Osteoblast (primary cell): ENCODE measurements at regions not wholly inside any gene's neighbourhood (a gene's known extent, or its start where the extent isn't known, plus 50 kb on each side); places are given as distances from the start of the nearest gene placed in this dataset.
A peak's percentile ranks its signal among the peaks of the same experiment; 100 is the strongest.
"Not testable (repeated sequence)": the region's sequence is repeated elsewhere in the genome, so short reads cannot be mapped to it uniquely, and the experiment has no call there.

Experiments
- DNase-seq: peaks from one replicate; pipeline ENCODE4 v3.0.0; 2011; ENCODE audit warnings: low spot score, mixed read lengths; ENCODE audit not compliant: insufficient read length; ENCODE audit errors: missing footprints
- H2AFZ ChIP-seq: 2 replicates; pipeline ENCODE4 v1.6.0; 2011; ENCODE audit warnings: mild to moderate bottlenecking, low read length
- H3K27ac ChIP-seq: 2 replicates; pipeline ENCODE4 v1.5.1; 2011; ENCODE audit warnings: mild to moderate bottlenecking, low read depth, low read length, moderate library complexity
- H3K27me3 ChIP-seq: 2 replicates; pipeline ENCODE4 v1.6.0; 2012; ENCODE audit warnings: mild to moderate bottlenecking, control low read depth, inconsistent platforms, low read length, moderate library complexity; ENCODE audit not compliant: insufficient read depth
- H3K36me3 ChIP-seq: 2 replicates; pipeline ENCODE4 v1.5.1; 2011; ENCODE audit warnings: mild to moderate bottlenecking, low read length, control low read depth, moderate library complexity; ENCODE audit not compliant: insufficient read depth
- H3K4me1 ChIP-seq: 2 replicates; pipeline ENCODE4 v1.5.1; 2011; ENCODE audit warnings: mild to moderate bottlenecking, low read length, control low read depth, moderate library complexity; ENCODE audit not compliant: insufficient read depth
- H3K4me2 ChIP-seq: 2 replicates; pipeline ENCODE4 v1.6.0; 2011; ENCODE audit warnings: mild to moderate bottlenecking, low read length; ENCODE audit not compliant: insufficient read depth
- H3K4me3 ChIP-seq: fragments of 200-600 bp; sonication (generic); 3 replicates; pipeline ENCODE4 v1.5.1; 2012; ENCODE audit warnings: mild to moderate bottlenecking, low read length, inconsistent platforms; ENCODE audit not compliant: insufficient read depth
- H3K79me2 ChIP-seq: 2 replicates; pipeline ENCODE4 v1.6.0; 2012; ENCODE audit warnings: mild to moderate bottlenecking, low read length, control low read depth, inconsistent platforms; ENCODE audit not compliant: insufficient read depth
- H3K9me3 ChIP-seq: 2 replicates; pipeline ENCODE4 v1.5.1; 2011; ENCODE audit warnings: low read depth, low read length, control low read depth
- H4K20me1 ChIP-seq: 2 replicates; pipeline ENCODE4 v1.6.0; 2012; ENCODE audit warnings: mild to moderate bottlenecking, low read length, control low read depth; ENCODE audit not compliant: insufficient read depth
- TF ChIP-seq, protein P1 (sequence below): IDR thresholded peaks from 2 replicates; pipeline ENCODE4 v1.5.1; 2011; ENCODE audit warnings: mild to moderate bottlenecking, low read depth, low read length, moderate library complexity; ENCODE audit errors: extremely low read depth

DNA sequence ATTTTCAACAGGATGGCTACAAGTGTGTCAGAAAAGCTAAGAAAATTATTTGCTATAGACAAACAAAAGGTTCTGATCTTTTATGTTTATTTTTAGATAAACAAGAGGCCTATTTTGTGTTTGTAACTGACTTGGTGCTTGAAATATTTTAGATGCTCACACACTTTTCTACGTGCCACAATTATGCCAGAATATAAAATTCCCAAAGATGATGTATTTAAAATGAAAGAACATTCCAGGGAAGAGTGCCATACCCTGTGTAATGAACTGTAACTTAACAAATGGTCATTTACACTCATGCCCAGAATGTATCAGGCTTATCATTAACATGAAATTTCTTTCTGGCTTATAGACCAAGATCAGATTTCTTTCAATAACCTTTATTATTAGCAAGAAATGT lies 144.9 kb upstream of the MTPN start:
- H3K4me1 ChIP-seq: no peaks in the 10 kb centered on the region
- no peak overlapping the region for H3K27ac ChIP-seq
- TF ChIP-seq, protein P1, sequence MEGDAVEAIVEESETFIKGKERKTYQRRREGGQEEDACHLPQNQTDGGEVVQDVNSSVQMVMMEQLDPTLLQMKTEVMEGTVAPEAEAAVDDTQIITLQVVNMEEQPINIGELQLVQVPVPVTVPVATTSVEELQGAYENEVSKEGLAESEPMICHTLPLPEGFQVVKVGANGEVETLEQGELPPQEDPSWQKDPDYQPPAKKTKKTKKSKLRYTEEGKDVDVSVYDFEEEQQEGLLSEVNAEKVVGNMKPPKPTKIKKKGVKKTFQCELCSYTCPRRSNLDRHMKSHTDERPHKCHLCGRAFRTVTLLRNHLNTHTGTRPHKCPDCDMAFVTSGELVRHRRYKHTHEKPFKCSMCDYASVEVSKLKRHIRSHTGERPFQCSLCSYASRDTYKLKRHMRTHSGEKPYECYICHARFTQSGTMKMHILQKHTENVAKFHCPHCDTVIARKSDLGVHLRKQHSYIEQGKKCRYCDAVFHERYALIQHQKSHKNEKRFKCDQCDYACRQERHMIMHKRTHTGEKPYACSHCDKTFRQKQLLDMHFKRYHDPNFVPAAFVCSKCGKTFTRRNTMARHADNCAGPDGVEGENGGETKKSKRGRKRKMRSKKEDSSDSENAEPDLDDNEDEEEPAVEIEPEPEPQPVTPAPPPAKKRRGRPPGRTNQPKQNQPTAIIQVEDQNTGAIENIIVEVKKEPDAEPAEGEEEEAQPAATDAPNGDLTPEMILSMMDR: no peak
- H3K27me3 ChIP-seq: no peaks in the 10 kb centered on the region
- H3K4me2 ChIP-seq: no peak overlapping the region
- H3K4me3 ChIP-seq: no peak overlapping the region
- H3K9me3 ChIP-seq: no peaks in the 10 kb centered on the region
- DNase-seq: no peak
- H4K20me1 ChIP-seq: no peaks in the 10 kb centered on the region
- no peaks in the 10 kb centered on the region for H3K36me3 ChIP-seq
- no peak overlapping the region for H2AFZ ChIP-seq
- no peaks in the 10 kb centered on the region for H3K79me2 ChIP-seq

DNA sequence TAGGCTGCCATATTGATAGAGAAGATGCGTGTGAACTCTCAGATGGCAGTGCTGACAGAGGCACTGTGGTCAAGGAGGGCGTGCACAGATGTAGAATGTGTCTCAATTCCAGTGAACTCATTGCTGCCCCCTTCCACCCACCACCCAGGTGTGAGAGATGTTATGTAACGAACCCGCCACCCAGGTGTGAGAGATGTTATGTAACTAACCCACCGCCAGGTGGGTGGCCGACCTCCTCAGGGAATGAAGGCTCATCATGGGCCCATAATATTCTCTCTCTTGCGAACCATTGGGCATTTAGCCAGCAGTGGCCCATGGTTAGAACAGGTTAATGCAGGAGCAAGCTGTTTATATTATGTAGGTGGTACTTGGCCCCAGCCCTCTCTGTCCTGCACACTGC lies 140.4 kb upstream of the MTPN start:
- TF ChIP-seq, protein P1: no peak
- H3K27me3 ChIP-seq: no peaks in the 10 kb centered on the region
- no peak overlapping the region for H2AFZ ChIP-seq
- no peaks in the 10 kb centered on the region for H4K20me1 ChIP-seq
- H3K79me2 ChIP-seq: no peaks in the 10 kb centered on the region
- no peaks in the 10 kb centered on the region for H3K9me3 ChIP-seq
- no peak for DNase-seq
- H3K4me2 ChIP-seq: no peak overlapping the region
- no peaks in the 10 kb centered on the region for H3K4me1 ChIP-seq
- no peak overlapping the region for H3K4me3 ChIP-seq
- H3K27ac ChIP-seq: no peak overlapping the region
- no peaks in the 10 kb centered on the region for H3K36me3 ChIP-seq

DNA sequence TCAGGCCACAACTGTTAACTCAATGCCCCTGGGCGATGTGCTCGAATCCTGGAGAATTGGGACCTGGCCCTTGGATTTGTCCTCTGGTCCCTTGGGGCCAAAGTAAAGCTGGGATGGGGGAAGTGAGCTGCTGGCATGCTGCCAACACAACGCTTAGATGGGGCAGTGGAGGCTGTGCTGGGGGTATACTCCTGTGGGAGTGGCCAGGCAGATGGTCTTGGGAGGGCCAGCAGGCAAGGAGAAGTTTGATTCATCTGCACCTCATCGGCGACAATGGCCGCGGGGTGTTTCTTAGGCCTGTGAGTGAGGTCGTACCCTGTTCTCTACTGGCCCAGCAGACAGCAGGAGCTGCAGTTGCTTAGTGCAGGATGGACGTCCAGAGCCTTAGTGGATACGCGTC lies 139.0 kb upstream of the MTPN start:
- no peak overlapping the region for H3K4me2 ChIP-seq
- H3K9me3 ChIP-seq: no peaks in the 10 kb centered on the region
- H3K36me3 ChIP-seq: no peaks in the 10 kb centered on the region
- H2AFZ ChIP-seq: no peak overlapping the region
- no peak for DNase-seq
- TF ChIP-seq, protein P1: no peak
- no peaks in the 10 kb centered on the region for H3K4me1 ChIP-seq
- no peak overlapping the region for H3K4me3 ChIP-seq
- no peaks in the 10 kb centered on the region for H3K27me3 ChIP-seq
- no peaks in the 10 kb centered on the region for H3K79me2 ChIP-seq
- no peak overlapping the region for H3K27ac ChIP-seq
- H4K20me1 ChIP-seq: no peaks in the 10 kb centered on the region

DNA sequence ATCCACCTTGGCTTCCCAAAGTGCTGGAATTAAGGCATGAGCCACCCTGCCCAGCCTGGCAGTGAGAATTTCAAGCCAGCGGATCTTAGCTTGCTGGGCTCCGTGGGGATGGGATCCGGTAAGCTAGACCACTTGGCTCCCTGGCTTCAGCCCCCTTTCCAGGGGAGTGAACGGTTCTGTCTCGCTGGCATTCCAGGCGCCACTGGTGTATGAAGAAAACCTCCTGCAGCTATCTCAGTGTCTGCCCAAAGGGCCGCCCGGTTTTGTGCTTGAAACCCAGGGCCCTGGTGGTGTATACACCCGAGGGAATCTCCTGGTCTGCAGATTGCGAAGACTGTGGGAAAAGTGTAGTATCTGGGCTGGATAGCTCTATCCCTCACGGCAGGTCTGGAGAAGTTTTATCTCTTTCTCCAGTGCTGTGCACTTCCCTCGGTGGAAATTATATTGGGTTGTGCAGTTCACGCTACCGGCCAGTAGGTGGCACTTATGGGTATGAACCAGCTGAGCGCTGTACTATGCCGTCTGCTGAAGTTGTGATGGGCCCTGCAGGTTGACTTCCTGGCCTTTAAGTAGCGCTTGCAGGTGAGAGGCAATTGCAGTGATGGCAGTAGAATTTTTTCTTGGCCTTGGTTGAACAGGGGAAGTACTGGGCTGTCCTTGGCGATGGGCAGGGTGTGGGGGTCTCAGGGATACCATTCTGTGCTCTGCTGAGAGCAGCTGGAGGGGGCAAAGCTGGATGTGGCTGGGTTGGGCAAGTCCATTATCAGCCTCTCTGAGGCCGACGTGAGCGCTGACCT lies 138.0 kb upstream of the MTPN start:
- H3K4me2 ChIP-seq: no peak overlapping the region
- H3K27me3 ChIP-seq: no peaks in the 10 kb centered on the region
- no peaks in the 10 kb centered on the region for H4K20me1 ChIP-seq
- H3K36me3 ChIP-seq: no peaks in the 10 kb centered on the region
- H2AFZ ChIP-seq: no peak overlapping the region
- H3K79me2 ChIP-seq: no peaks in the 10 kb centered on the region
- H3K4me1 ChIP-seq: no peaks in the 10 kb centered on the region
- H3K27ac ChIP-seq: no peak overlapping the region
- peak; percentile 66 for DNase-seq
- TF ChIP-seq, protein P1: peak; percentile 84
- no peak overlapping the region for H3K4me3 ChIP-seq
- no peaks in the 10 kb centered on the region for H3K9me3 ChIP-seq

DNA sequence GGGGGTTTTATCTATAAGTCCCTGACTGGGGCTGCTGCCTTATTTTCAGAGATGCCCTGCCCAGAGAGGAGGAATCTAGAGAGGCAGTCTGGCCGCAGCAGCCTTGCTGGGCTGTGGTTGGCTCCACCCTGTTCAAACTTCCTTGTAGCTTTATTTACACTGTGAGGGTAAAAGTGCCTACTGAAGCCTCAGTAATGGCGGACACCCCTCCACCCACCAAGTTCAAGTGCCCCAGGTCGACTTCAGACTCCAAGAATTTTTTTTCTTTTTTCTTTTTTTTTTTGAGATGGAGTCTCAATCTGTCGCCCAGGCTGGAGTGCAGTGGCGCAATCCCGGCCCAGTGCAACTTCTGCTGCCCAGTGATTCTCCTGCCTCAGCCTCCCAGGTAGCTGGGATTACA lies 137.3 kb upstream of the MTPN start:
- not testable (repeated sequence) for H3K4me2 ChIP-seq, H4K20me1 ChIP-seq, H3K79me2 ChIP-seq, H3K4me1 ChIP-seq, H3K4me3 ChIP-seq, H2AFZ ChIP-seq, H3K9me3 ChIP-seq, H3K27ac ChIP-seq, DNase-seq, H3K27me3 ChIP-seq, H3K36me3 ChIP-seq

DNA sequence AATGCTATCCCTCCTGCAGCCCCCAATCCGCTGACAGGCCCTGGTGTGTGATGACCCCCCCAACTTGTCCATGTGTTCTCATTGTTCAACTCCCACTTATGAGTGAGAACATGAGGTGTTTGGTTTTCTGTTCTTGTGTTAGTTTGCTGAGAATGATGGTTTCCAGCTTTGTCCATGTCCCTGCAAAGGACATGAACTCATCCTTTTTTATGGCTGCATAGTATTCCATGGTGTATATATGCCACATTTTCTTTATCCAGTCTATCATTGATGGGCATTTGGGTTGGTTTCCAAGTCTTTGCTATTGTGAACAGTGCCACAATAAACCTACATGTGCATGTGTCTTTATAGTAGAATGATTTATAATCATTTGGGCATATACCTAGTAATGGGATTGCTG lies 131.9 kb upstream of the MTPN start:
- not testable (repeated sequence) for H3K4me3 ChIP-seq, H4K20me1 ChIP-seq, H3K27ac ChIP-seq, H3K4me1 ChIP-seq, H3K79me2 ChIP-seq, H2AFZ ChIP-seq, DNase-seq, H3K9me3 ChIP-seq, H3K4me2 ChIP-seq, H3K36me3 ChIP-seq, H3K27me3 ChIP-seq
